ENCODE measurements at regions not wholly inside any gene's neighbourhood (a gene's known extent, or its start where the extent isn't known, plus 50 kb on each side); places are given as distances from the start of the nearest gene placed in this dataset.

DNA sequence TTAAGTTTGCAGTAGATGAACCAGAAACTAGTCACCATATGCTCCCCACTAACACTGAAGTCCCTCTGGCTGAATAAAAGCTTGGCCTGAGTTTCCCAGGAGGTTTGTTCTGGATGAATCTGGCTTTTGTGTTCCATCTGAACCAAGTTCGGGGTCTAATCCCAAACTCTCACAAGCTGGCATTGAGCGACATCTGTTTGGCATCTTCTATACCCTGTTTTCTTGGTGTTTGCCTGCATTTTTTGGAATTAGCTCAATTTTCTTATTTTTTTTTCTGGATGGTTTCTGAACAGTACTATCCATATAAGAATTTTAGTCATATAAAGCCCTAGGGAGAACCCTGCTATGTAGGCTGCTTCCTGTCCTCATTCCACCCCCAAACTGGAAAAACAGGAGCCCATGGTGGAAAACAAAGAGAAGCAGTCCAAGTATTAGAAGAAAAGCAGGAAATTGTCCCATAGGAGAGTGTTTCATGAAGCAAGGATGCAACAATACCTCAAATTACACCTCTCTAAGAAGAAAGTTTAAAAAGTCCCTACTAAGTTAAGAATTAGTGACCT lies 737.1 kb downstream of the DHX35 start:
- TF ChIP-seq, protein P1, sequence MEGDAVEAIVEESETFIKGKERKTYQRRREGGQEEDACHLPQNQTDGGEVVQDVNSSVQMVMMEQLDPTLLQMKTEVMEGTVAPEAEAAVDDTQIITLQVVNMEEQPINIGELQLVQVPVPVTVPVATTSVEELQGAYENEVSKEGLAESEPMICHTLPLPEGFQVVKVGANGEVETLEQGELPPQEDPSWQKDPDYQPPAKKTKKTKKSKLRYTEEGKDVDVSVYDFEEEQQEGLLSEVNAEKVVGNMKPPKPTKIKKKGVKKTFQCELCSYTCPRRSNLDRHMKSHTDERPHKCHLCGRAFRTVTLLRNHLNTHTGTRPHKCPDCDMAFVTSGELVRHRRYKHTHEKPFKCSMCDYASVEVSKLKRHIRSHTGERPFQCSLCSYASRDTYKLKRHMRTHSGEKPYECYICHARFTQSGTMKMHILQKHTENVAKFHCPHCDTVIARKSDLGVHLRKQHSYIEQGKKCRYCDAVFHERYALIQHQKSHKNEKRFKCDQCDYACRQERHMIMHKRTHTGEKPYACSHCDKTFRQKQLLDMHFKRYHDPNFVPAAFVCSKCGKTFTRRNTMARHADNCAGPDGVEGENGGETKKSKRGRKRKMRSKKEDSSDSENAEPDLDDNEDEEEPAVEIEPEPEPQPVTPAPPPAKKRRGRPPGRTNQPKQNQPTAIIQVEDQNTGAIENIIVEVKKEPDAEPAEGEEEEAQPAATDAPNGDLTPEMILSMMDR (IDR thresholded peaks at IDR 0.05), result no peak
- TF ChIP-seq POLR2A (IDR thresholded peaks at IDR 0.05), result no peak
